ENCODE measurements at regions not wholly inside any gene's neighbourhood (a gene's known extent, or its start where the extent isn't known, plus 50 kb on each side); places are given as distances from the start of the nearest gene placed in this dataset.

DNA sequence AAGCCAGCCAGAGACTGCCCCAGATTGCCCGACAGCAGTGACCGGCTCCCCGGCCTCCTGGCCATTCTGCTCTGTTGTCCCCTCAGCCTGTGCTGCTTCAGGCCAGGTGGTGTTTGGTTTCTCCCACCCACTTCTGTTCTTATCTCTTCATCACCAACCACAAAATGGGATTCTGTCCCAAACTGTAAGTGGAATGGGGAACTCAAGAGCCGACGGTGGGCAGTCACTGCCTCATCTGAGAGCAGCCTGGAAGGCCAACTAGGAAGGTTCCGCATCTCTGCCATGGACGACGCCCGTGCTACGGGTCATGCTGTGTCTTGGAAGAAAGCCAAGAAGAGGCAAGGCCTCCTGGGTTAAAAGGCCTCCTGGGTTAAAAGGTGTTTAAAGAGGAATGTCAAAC, 219.0 kb upstream of the PIK3R1 start:
- Histone ChIP-seq H3K4me1 (ENCODE audit: control insufficient read depth, low read length) (no peaks in the 10 kb centered on the region), H3K4me2 (ENCODE audit: low read length) (no peak overlapping the region), H3K4me3 (ENCODE audit: low read length) (no peak overlapping the region), H4K20me1 (ENCODE audit: control insufficient read depth, insufficient read depth, low read depth, low read length) (no peaks in the 10 kb centered on the region), H3K36me3 (ENCODE audit: control insufficient read depth, low read length) (no peaks in the 10 kb centered on the region), H3K79me2 (ENCODE audit: control insufficient read depth, low read length) (no peaks in the 10 kb centered on the region), H3K9me3 (ENCODE audit: control insufficient read depth, insufficient read depth, low read length) (no peaks in the 10 kb centered on the region), H3K27me3 (ENCODE audit: control insufficient read depth, low read length) (no peaks in the 10 kb centered on the region), H3K9me2 (replicated peaks; ENCODE audit: control insufficient read depth, low read length) (no peaks in the 10 kb centered on the region), H3F3A (ENCODE audit: control insufficient read depth, insufficient read depth) (no peaks in the 10 kb centered on the region), H3K27ac (ENCODE audit: low read depth, low read length) (no peak overlapping the region)
- TF ChIP-seq EZH2phosphoT487 (IDR thresholded peaks at IDR 0.05; ENCODE audit: borderline replicate concordance, low read length), result no peak
- TF ChIP-seq, protein P1, sequence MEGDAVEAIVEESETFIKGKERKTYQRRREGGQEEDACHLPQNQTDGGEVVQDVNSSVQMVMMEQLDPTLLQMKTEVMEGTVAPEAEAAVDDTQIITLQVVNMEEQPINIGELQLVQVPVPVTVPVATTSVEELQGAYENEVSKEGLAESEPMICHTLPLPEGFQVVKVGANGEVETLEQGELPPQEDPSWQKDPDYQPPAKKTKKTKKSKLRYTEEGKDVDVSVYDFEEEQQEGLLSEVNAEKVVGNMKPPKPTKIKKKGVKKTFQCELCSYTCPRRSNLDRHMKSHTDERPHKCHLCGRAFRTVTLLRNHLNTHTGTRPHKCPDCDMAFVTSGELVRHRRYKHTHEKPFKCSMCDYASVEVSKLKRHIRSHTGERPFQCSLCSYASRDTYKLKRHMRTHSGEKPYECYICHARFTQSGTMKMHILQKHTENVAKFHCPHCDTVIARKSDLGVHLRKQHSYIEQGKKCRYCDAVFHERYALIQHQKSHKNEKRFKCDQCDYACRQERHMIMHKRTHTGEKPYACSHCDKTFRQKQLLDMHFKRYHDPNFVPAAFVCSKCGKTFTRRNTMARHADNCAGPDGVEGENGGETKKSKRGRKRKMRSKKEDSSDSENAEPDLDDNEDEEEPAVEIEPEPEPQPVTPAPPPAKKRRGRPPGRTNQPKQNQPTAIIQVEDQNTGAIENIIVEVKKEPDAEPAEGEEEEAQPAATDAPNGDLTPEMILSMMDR (IDR thresholded peaks at IDR 0.05; ENCODE audit: low read depth, low read length, poor library complexity, severe bottlenecking), result no peak

DNA sequence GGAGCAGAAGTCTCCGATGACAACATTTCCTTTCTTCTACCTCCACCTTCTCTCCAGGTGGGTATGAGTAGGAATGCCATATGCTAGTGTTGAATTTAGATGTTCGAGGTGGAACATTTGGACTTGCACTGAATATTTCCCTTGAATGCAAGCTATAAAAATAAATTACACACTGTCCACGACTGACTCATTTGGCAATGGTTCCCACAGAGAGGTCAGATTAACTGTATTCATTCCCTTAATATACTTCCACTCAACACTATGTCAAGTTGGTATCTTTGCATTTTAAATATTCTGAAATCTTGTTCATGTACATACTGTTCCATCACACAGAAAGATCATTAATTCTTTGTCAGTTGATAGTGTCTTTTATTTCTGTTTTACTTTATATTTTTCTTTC, 222.6 kb upstream of the PIK3R1 start:
- Histone ChIP-seq H3K27me3 (ENCODE audit: control insufficient read depth, low read length) (no peaks in the 10 kb centered on the region), H3K9me3 (ENCODE audit: control insufficient read depth, insufficient read depth, low read length) (no peaks in the 10 kb centered on the region), H3K4me2 (ENCODE audit: low read length) (no peak overlapping the region), H3K9me2 (replicated peaks; ENCODE audit: control insufficient read depth, low read length) (no peaks in the 10 kb centered on the region), H3K36me3 (ENCODE audit: control insufficient read depth, low read length) (no peaks in the 10 kb centered on the region), H3K4me1 (ENCODE audit: control insufficient read depth, low read length) (no peaks in the 10 kb centered on the region), H4K20me1 (ENCODE audit: control insufficient read depth, insufficient read depth, low read depth, low read length) (no peaks in the 10 kb centered on the region), H3K4me3 (ENCODE audit: low read length) (no peak overlapping the region), H3K27ac (ENCODE audit: low read depth, low read length) (no peak overlapping the region), H3K79me2 (ENCODE audit: control insufficient read depth, low read length) (no peaks in the 10 kb centered on the region), H3F3A (ENCODE audit: control insufficient read depth, insufficient read depth) (no peaks in the 10 kb centered on the region)
- no peak for TF ChIP-seq EZH2phosphoT487 (IDR thresholded peaks at IDR 0.05; ENCODE audit: borderline replicate concordance, low read length)
- TF ChIP-seq, protein P1 (IDR thresholded peaks at IDR 0.05; ENCODE audit: low read depth, low read length, poor library complexity, severe bottlenecking), result no peak

DNA sequence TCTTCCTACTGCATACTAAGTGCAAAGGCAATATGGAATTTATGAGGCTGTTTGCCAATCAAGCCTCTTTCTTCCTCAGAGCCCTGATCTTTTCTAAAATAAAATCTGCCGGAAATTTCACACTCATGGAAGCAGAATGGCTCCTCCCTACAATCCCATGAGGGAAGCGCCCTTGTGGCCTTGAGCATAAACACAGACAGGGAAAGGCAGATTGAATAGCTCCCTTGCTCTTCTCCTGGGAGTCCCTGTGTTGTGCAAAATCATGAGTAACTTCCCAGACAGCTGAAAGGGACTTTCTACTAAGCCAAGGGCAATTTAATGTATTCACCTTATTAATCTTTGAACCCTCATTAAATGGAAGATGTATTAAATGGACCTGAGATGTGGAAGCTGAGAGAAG, 226.1 kb upstream of the PIK3R1 start:
- Histone ChIP-seq H3K4me2 (ENCODE audit: low read length) (no peak overlapping the region), H3F3A (ENCODE audit: control insufficient read depth, insufficient read depth) (no peaks in the 10 kb centered on the region), H3K9me2 (replicated peaks; ENCODE audit: control insufficient read depth, low read length) (no peaks in the 10 kb centered on the region), H3K27me3 (ENCODE audit: control insufficient read depth, low read length) (no peaks in the 10 kb centered on the region), H3K36me3 (ENCODE audit: control insufficient read depth, low read length) (no peaks in the 10 kb centered on the region), H3K79me2 (ENCODE audit: control insufficient read depth, low read length) (no peaks in the 10 kb centered on the region), H4K20me1 (ENCODE audit: control insufficient read depth, insufficient read depth, low read depth, low read length) (no peaks in the 10 kb centered on the region), H3K4me1 (ENCODE audit: control insufficient read depth, low read length) (no peaks in the 10 kb centered on the region), H3K27ac (ENCODE audit: low read depth, low read length) (no peak overlapping the region), H3K4me3 (ENCODE audit: low read length) (no peak overlapping the region), H3K9me3 (ENCODE audit: control insufficient read depth, insufficient read depth, low read length) (no peaks in the 10 kb centered on the region)
- no peak for TF ChIP-seq EZH2phosphoT487 (IDR thresholded peaks at IDR 0.05; ENCODE audit: borderline replicate concordance, low read length)
- TF ChIP-seq, protein P1 (IDR thresholded peaks at IDR 0.05; ENCODE audit: low read depth, low read length, poor library complexity, severe bottlenecking), result no peak

DNA sequence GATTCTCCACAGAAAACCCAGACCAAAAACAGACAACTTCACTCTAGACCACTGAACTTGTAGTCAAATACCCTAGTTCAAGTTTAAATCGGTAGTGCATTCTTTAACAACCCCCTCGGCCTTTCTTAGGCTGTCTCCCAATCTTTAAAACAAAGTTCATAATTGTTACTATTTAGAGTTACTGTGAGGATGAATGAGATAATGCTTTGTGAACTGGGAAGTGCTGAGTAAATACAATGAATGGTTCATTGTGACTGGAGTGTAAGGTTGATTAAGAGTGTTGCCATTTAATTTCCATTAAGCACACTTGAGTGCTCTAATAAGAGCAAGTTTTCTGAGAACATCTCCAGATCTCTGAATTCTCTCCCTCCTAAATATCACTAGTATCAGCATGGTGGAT, 228.8 kb upstream of the PIK3R1 start:
- no peaks in the 10 kb centered on the region for H4K20me1 ChIP-seq (ENCODE audit: control insufficient read depth, insufficient read depth, low read depth, low read length)
- H3K79me2 ChIP-seq (ENCODE audit: control insufficient read depth, low read length), result no peaks in the 10 kb centered on the region
- H3K4me3 ChIP-seq (ENCODE audit: low read length), result no peak overlapping the region
- no peaks in the 10 kb centered on the region for H3K36me3 ChIP-seq (ENCODE audit: control insufficient read depth, low read length)
- no peaks in the 10 kb centered on the region for H3K9me3 ChIP-seq (ENCODE audit: control insufficient read depth, insufficient read depth, low read length)
- no peaks in the 10 kb centered on the region for H3K27me3 ChIP-seq (ENCODE audit: control insufficient read depth, low read length)
- no peaks in the 10 kb centered on the region for H3K9me2 ChIP-seq (replicated peaks; ENCODE audit: control insufficient read depth, low read length)
- H3K27ac ChIP-seq (ENCODE audit: low read depth, low read length), result no peak overlapping the region
- no peak for TF ChIP-seq EZH2phosphoT487 (IDR thresholded peaks at IDR 0.05; ENCODE audit: borderline replicate concordance, low read length)
- TF ChIP-seq, protein P1 (IDR thresholded peaks at IDR 0.05; ENCODE audit: low read depth, low read length, poor library complexity, severe bottlenecking), result no peak
- no peak overlapping the region for H3K4me2 ChIP-seq (ENCODE audit: low read length)
- H3K4me1 ChIP-seq (ENCODE audit: control insufficient read depth, low read length), result no peaks in the 10 kb centered on the region
- H3F3A ChIP-seq (ENCODE audit: control insufficient read depth, insufficient read depth), result no peaks in the 10 kb centered on the region

Measured in DOHH2 (cell line).